HUES64 (cell line): ENCODE measurements at regions not wholly inside any gene's neighbourhood (a gene's known extent, or its start where the extent isn't known, plus 50 kb on each side); places are given as distances from the start of the nearest gene placed in this dataset.

Experiments used
- H3K27ac ChIP-seq: 2 replicates; pipeline ENCODE4 v1.7.0; 2013; ENCODE audit warnings: low read depth, low read length, inconsistent platforms
- H3K27me3 ChIP-seq: 2 replicates; pipeline ENCODE4 v1.6.1; 2013; ENCODE audit warnings: mild to moderate bottlenecking, low read length; ENCODE audit not compliant: insufficient read depth
- H3K36me3 ChIP-seq: 2 replicates; pipeline ENCODE4 v1.6.1; 2013; ENCODE audit warnings: mild to moderate bottlenecking, low read length; ENCODE audit not compliant: insufficient read depth
- H3K4me1 ChIP-seq: 2 replicates; pipeline ENCODE4 v1.6.1; 2013; ENCODE audit warnings: mild to moderate bottlenecking, low read length, moderate library complexity; ENCODE audit not compliant: insufficient read depth
- H3K4me3 ChIP-seq: 2 replicates; pipeline ENCODE4 v1.5.1; 2013; ENCODE audit warnings: mild to moderate bottlenecking, low read length, moderate library complexity
- H3K9ac ChIP-seq: 2 replicates; pipeline ENCODE4 v1.6.1; 2013; ENCODE audit warnings: mild to moderate bottlenecking, low read depth, low read length
- H3K9me3 ChIP-seq: 2 replicates; pipeline ENCODE4 v1.6.1; 2013; ENCODE audit warnings: low read depth, low read length; ENCODE audit not compliant: insufficient read depth
- WGBS: fragments of 150-250, 120-280 bp; methylation state at CpG from one replicate; pipeline ENCODE4 v1.1.7; 2013; ENCODE audit warnings: missing lambda C conversion rate; 5-methylcytosine and 5-hydroxymethylcytosine counted together

GRCh38 chr13:81757348-81757970 is 1416.5 kb upstream of the SPRY2 start:
- peaks cover 13% of the 10 kb centered on the region for H3K9me3 ChIP-seq
- H3K36me3 ChIP-seq: no peaks in the 10 kb centered on the region
- no peaks in the 10 kb centered on the region for H3K4me1 ChIP-seq
- no peak overlapping the region for H3K9ac ChIP-seq
- H3K4me3 ChIP-seq: no peak overlapping the region
- no peaks in the 10 kb centered on the region for H3K27me3 ChIP-seq
- H3K27ac ChIP-seq: no peak overlapping the region

GRCh38 chr13:81745391-81745790 is 1404.5 kb upstream of the SPRY2 start:
- 94% methylated on average over 4 of the region's 4 CpGs for WGBS
- H3K27ac ChIP-seq: no peak overlapping the region
- H3K36me3 ChIP-seq: no peaks in the 10 kb centered on the region
- H3K9ac ChIP-seq: no peak overlapping the region
- H3K9me3 ChIP-seq: no peaks in the 10 kb centered on the region
- no peak overlapping the region for H3K4me3 ChIP-seq
- no peaks in the 10 kb centered on the region for H3K4me1 ChIP-seq
- H3K27me3 ChIP-seq: no peaks in the 10 kb centered on the region

GRCh38 chr13:81738364-81738763 is 1397.4 kb upstream of the SPRY2 start:
- H3K27me3 ChIP-seq: no peaks in the 10 kb centered on the region
- H3K27ac ChIP-seq: no peak overlapping the region
- no peak overlapping the region for H3K9ac ChIP-seq
- WGBS: no CpG with 5 or more reads among the region's 1 CpG
- H3K36me3 ChIP-seq: no peaks in the 10 kb centered on the region
- H3K4me1 ChIP-seq: no peaks in the 10 kb centered on the region
- no peaks in the 10 kb centered on the region for H3K9me3 ChIP-seq
- no peak overlapping the region for H3K4me3 ChIP-seq

- 95% methylated on average over 14 of the region's 14 CpGs for WGBS
- Histone ChIP-seq H3K27me3 (no peaks in the 10 kb centered on the region), H3K4me1 (no peaks in the 10 kb centered on the region), H3K27ac (no peak overlapping the region), H3K9me3 (peaks cover 10% of the 10 kb centered on the region; the same call in 1 of the 2 replicates), H3K4me3 (no peak overlapping the region), H3K36me3 (no peaks in the 10 kb centered on the region), H3K9ac (no peak overlapping the region)
These were observed 1385.3 kb upstream of the SPRY2 start for GRCh38 chr13:81726037-81726726.

- Histone ChIP-seq H3K4me3 (no peak overlapping the region), H3K27ac (no peak overlapping the region), H3K9ac (no peak overlapping the region), H3K36me3 (no peaks in the 10 kb centered on the region), H3K4me1 (no peaks in the 10 kb centered on the region), H3K27me3 (no peaks in the 10 kb centered on the region), H3K9me3 (peaks cover 10% of the 10 kb centered on the region; the same call in 1 of the 2 replicates)
- WGBS: no CpG with 5 or more reads among the region's 1 CpG
These were observed 1381.5 kb upstream of the SPRY2 start for GRCh38 chr13:81722456-81722855.

GRCh38 chr13:81721400-81721799 is 1380.5 kb upstream of the SPRY2 start:
- Histone ChIP-seq H3K36me3 (no peaks in the 10 kb centered on the region), H3K4me1 (peaks cover 1% of the 10 kb centered on the region), H3K4me3 (no peak overlapping the region), H3K9ac (no peak overlapping the region), H3K9me3 (peaks cover 10% of the 10 kb centered on the region; the same call in 1 of the 2 replicates), H3K27ac (no peak overlapping the region), H3K27me3 (no peaks in the 10 kb centered on the region)

- Histone ChIP-seq H3K36me3 (no peaks in the 10 kb centered on the region), H3K4me3 (no peak overlapping the region), H3K27me3 (no peaks in the 10 kb centered on the region), H3K27ac (no peak overlapping the region), H3K9me3 (no peaks in the 10 kb centered on the region), H3K4me1 (peaks cover 6% of the 10 kb centered on the region), H3K9ac (no peak overlapping the region)
- no CpG with 5 or more reads among the region's 3 CpGs for WGBS
These were observed 1373.6 kb upstream of the SPRY2 start for GRCh38 chr13:81714513-81714912.

- WGBS: 72% methylated on average over 2 of the region's 2 CpGs
- H3K36me3 ChIP-seq: no peaks in the 10 kb centered on the region
- no peaks in the 10 kb centered on the region for H3K27me3 ChIP-seq
- peaks cover 6% of the 10 kb centered on the region for H3K4me1 ChIP-seq
- H3K4me3 ChIP-seq: no peak overlapping the region
- no peaks in the 10 kb centered on the region for H3K9me3 ChIP-seq
- no peak overlapping the region for H3K27ac ChIP-seq
- no peak overlapping the region for H3K9ac ChIP-seq
These were observed 1372.3 kb upstream of the SPRY2 start for GRCh38 chr13:81713201-81713600.

GRCh38 chr13:81697826-81698225 is 1356.9 kb upstream of the SPRY2 start:
- Histone ChIP-seq H3K27ac (no peak overlapping the region), H3K9ac (no peak overlapping the region), H3K9me3 (peaks cover 9% of the 10 kb centered on the region), H3K4me3 (no peak overlapping the region), H3K27me3 (no peaks in the 10 kb centered on the region), H3K36me3 (no peaks in the 10 kb centered on the region), H3K4me1 (no peaks in the 10 kb centered on the region)
- 94% methylated on average over 2 of the region's 4 CpGs for WGBS

GRCh38 chr13:81686877-81687276 is 1346.0 kb upstream of the SPRY2 start:
- Histone ChIP-seq H3K9me3 (no peaks in the 10 kb centered on the region), H3K27me3 (no peaks in the 10 kb centered on the region), H3K27ac (no peak overlapping the region), H3K36me3 (no peaks in the 10 kb centered on the region), H3K4me1 (no peaks in the 10 kb centered on the region), H3K9ac (no peak overlapping the region), H3K4me3 (no peak overlapping the region)
- WGBS: 96% methylated on average over 2 of the region's 2 CpGs

- Histone ChIP-seq H3K36me3 (no peaks in the 10 kb centered on the region), H3K9ac (no peak overlapping the region), H3K4me1 (no peaks in the 10 kb centered on the region), H3K27me3 (no peaks in the 10 kb centered on the region), H3K27ac (no peak overlapping the region), H3K9me3 (peaks cover 3% of the 10 kb centered on the region; the same call in 1 of the 2 replicates), H3K4me3 (no peak overlapping the region)
- 95% methylated on average over 4 of the region's 4 CpGs for WGBS
These were observed 1342.6 kb upstream of the SPRY2 start for GRCh38 chr13:81683521-81683920.
